Stimulated activated naive CD8-positive, alpha-beta T cell treated with anti-CD3 and anti-CD28 coated beads, Interleukin-15, amount 100 ng/mL, for 72 hours (primary cell): ENCODE measurements at regions not wholly inside any gene's neighbourhood (a gene's known extent, or its start where the extent isn't known, plus 50 kb on each side); places are given as distances from the start of the nearest gene placed in this dataset.
"Not testable (repeated sequence)": the region's sequence is repeated elsewhere in the genome, so short reads cannot be mapped to it uniquely, and the experiment has no call there.

Experiments used
- ATAC-seq: fragments of 150-1000 bp; cut with Tn5 transposase; 2 replicates; pipeline ENCODE4 v1.10.0; 2021; ENCODE audit warnings: mild to moderate bottlenecking, moderate library complexity
- DNase-seq, 2 donors: peaks; one replicate each; pipeline ENCODE4 v3.0.0; 2021 to 2022
- H3K27ac Mint-ChIP-seq, 2 donors: one replicate each; pipeline ENCODE4 v1.8.0; 2022; ENCODE audit warnings: mild to moderate bottlenecking in 2 of 2, mixed read lengths in 2 of 2, moderate library complexity in 2 of 2
- H3K27me3 Mint-ChIP-seq: one replicate; pipeline ENCODE4 v1.8.0; 2022; ENCODE audit warnings: mixed read lengths
- H3K4me1 Mint-ChIP-seq: one replicate; pipeline ENCODE4 v1.8.0; 2022; ENCODE audit warnings: mild to moderate bottlenecking, mixed read lengths
- H3K4me3 Mint-ChIP-seq, 2 donors: one replicate each; pipeline ENCODE4 v1.8.0; 2022; ENCODE audit warnings: mild to moderate bottlenecking in 2 of 2, mixed read lengths in 2 of 2, moderate library complexity in 1 of 2
- H3K9me3 Mint-ChIP-seq, 2 donors: one replicate each; pipeline ENCODE4 v1.8.0; 2022; ENCODE audit warnings: mixed read lengths in 2 of 2

GRCh38 chr13:44826591-44827350, 162.5 kb downstream of the NUFIP1 start:
- peaks cover 9% of the 10 kb centered on the region for H3K27me3 Mint-ChIP-seq
- H3K4me1 Mint-ChIP-seq: no peaks in the 10 kb centered on the region
- H3K9me3 Mint-ChIP-seq: no peaks in the 10 kb centered on the region
- ATAC-seq (no peak), DNase-seq (no peak)
- H3K4me3 Mint-ChIP-seq: no peak overlapping the region
- H3K27ac Mint-ChIP-seq: no peak overlapping the region

GRCh38 chr13:44825953-44826352, 163.3 kb downstream of the NUFIP1 start:
- Mint-ChIP-seq H3K27ac (no peak overlapping the region), H3K4me1 (no peaks in the 10 kb centered on the region), H3K4me3 (no peak overlapping the region), H3K9me3 (no peaks in the 10 kb centered on the region), H3K27me3 (peaks cover 9% of the 10 kb centered on the region)
- no peak for ATAC-seq
- no peak for DNase-seq

- not testable (repeated sequence) for DNase-seq, H3K9me3 Mint-ChIP-seq, H3K4me3 Mint-ChIP-seq, H3K27ac Mint-ChIP-seq, H3K27me3 Mint-ChIP-seq, ATAC-seq
- H3K4me1 Mint-ChIP-seq: peaks cover 12% of the 10 kb centered on the region
These were observed 165.7 kb downstream of the NUFIP1 start for GRCh38 chr13:44823555-44823954.

GRCh38 chr13:44822291-44822690, 167.0 kb downstream of the NUFIP1 start:
- ATAC-seq (no peak), DNase-seq (no peak)
- Mint-ChIP-seq H3K27ac (no peak overlapping the region), H3K9me3 (no peaks in the 10 kb centered on the region), H3K4me1 (peaks cover 15% of the 10 kb centered on the region), H3K4me3 (no peak overlapping the region), H3K27me3 (peaks cover 18% of the 10 kb centered on the region)

DNA sequence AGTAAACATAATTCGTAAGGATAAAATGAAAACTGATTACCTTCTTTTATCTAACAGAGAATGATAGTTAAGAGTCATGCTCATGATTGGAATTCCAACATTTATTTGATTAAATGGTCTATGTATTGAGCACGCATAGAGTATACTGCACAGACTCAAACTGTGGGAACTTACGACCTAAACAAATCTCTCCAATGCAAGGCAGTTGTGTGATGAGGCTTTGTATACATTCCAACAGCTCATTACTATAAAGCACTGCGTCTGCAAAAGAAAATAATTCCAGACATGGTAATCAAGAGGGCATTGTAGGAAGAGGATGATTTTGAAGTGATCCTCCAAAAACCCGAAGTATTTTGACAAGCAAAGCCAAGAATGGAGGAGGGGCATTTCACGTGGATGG, 169.5 kb downstream of the NUFIP1 start:
- H3K27ac Mint-ChIP-seq: no peak overlapping the region
- H3K9me3 Mint-ChIP-seq: no peaks in the 10 kb centered on the region
- DNase-seq (no peak), ATAC-seq (no peak)
- H3K27me3 Mint-ChIP-seq: peaks cover 20% of the 10 kb centered on the region
- H3K4me1 Mint-ChIP-seq: peaks cover 27% of the 10 kb centered on the region
- no peak overlapping the region for H3K4me3 Mint-ChIP-seq

- ATAC-seq: peak; percentile 95
- H3K27ac Mint-ChIP-seq: no peak overlapping the region
- DNase-seq: peak; percentile 5 to 29
- no peak overlapping the region for H3K4me3 Mint-ChIP-seq
- H3K9me3 Mint-ChIP-seq: no peaks in the 10 kb centered on the region
- peaks cover 27% of the 10 kb centered on the region for H3K4me1 Mint-ChIP-seq
- H3K27me3 Mint-ChIP-seq: peaks cover 14% of the 10 kb centered on the region
These were observed 170.0 kb downstream of the NUFIP1 start for GRCh38 chr13:44819245-44819644.

DNA sequence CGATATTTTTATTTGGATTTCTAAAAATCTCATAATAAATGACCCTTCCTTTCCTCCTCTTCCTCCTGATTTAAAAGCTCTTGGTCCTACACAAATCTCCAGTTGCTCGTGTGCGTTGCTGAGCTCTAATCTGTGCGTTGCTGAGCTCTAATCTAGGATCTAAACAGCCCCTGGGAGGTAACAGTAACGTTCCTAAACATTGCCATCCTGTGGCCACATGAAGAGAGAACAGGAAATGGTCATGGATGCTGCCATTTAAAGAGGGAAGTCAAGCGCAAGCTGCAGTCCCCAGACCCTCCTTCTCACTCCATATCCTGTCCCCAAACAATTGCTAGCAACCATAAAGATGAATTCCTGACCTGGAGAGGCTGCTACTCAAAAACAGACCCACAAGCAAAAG, 170.8 kb downstream of the NUFIP1 start:
- Mint-ChIP-seq H3K4me1 (peaks cover 27% of the 10 kb centered on the region), H3K9me3 (no peaks in the 10 kb centered on the region), H3K4me3 (no peak overlapping the region), H3K27ac (peak overlapping the region; percentile 28 to 36), H3K27me3 (peaks cover 19% of the 10 kb centered on the region)
- DNase-seq (no peak), ATAC-seq (no peak)

- Mint-ChIP-seq H3K4me3 (no peak overlapping the region), H3K27ac (peak overlapping the region in 1 of 2 donors; percentile 60), H3K27me3 (peaks cover 23% of the 10 kb centered on the region), H3K9me3 (no peaks in the 10 kb centered on the region), H3K4me1 (peaks cover 27% of the 10 kb centered on the region)
- ATAC-seq: no peak
- no peak for DNase-seq
These were observed 171.3 kb downstream of the NUFIP1 start for GRCh38 chr13:44818016-44818415.

GRCh38 chr13:44817131-44817671, 172.1 kb downstream of the NUFIP1 start:
- ATAC-seq: no peak
- peaks cover 31% of the 10 kb centered on the region for H3K27me3 Mint-ChIP-seq
- peaks cover 27% of the 10 kb centered on the region for H3K4me1 Mint-ChIP-seq
- DNase-seq: no peak
- H3K9me3 Mint-ChIP-seq: no peaks in the 10 kb centered on the region
- no peak overlapping the region for H3K4me3 Mint-ChIP-seq
- H3K27ac Mint-ChIP-seq: no peak overlapping the region

- Mint-ChIP-seq H3K4me3 (no peak overlapping the region), H3K27me3 (peaks cover 36% of the 10 kb centered on the region), H3K9me3 (no peaks in the 10 kb centered on the region), H3K4me1 (peaks cover 27% of the 10 kb centered on the region), H3K27ac (no peak overlapping the region)
- ATAC-seq (no peak), DNase-seq (no peak)
These were observed 172.6 kb downstream of the NUFIP1 start for GRCh38 chr13:44816701-44817100.

DNA sequence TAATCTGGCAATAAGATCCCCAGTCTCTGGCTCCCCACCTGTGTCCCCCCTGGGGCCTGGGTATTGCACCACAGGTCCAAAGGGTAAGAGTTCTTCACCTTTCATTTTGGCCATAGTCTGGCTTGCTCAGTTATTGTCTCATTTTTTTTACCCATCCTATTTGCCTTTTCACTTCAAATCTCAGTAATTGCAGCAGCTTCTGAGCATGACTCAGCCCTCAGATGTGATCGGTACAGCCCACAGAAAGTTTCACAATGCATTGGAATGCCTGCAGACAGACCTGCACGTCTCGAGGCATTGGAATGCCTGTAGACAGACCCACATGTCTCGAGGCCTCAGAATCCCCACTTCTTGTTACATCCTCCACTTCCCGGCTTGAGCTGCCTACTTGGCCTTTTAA, 173.6 kb downstream of the NUFIP1 start:
- H3K27ac Mint-ChIP-seq: peak overlapping the region in 1 of 2 donors; percentile 15
- H3K9me3 Mint-ChIP-seq: no peaks in the 10 kb centered on the region
- H3K27me3 Mint-ChIP-seq: peaks cover 36% of the 10 kb centered on the region
- ATAC-seq (peak; percentile 71), DNase-seq (peak in 1 of 2 donors; percentile 31)
- H3K4me1 Mint-ChIP-seq: peaks cover 27% of the 10 kb centered on the region
- H3K4me3 Mint-ChIP-seq: no peak overlapping the region

GRCh38 chr13:44814836-44815235, 174.4 kb downstream of the NUFIP1 start:
- Mint-ChIP-seq H3K9me3 (no peaks in the 10 kb centered on the region), H3K4me3 (no peak overlapping the region), H3K27me3 (peaks cover 36% of the 10 kb centered on the region), H3K4me1 (peaks cover 27% of the 10 kb centered on the region), H3K27ac (no peak overlapping the region)
- ATAC-seq: no peak
- no peak for DNase-seq

DNA sequence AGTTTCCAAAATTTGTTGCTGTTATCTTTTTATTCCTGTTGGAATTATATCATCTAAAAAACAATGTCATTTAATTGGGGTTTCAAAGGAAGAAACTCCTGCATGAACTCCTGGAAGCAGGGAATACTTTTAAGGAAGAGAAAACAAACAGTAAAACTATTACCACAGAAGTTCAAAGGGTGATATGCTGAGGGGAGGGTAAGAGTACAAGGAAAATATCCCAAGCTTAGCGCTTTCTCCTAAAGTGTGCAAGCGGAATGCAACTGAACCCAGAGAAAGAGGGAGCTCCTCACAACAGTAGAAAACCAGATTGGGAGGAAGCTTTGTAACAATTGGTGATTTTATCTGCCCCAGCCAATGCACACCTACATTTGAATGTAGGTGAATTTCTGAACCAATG, 175.1 kb downstream of the NUFIP1 start:
- H3K27me3 Mint-ChIP-seq: peaks cover 36% of the 10 kb centered on the region
- H3K9me3 Mint-ChIP-seq: no peaks in the 10 kb centered on the region

DNA sequence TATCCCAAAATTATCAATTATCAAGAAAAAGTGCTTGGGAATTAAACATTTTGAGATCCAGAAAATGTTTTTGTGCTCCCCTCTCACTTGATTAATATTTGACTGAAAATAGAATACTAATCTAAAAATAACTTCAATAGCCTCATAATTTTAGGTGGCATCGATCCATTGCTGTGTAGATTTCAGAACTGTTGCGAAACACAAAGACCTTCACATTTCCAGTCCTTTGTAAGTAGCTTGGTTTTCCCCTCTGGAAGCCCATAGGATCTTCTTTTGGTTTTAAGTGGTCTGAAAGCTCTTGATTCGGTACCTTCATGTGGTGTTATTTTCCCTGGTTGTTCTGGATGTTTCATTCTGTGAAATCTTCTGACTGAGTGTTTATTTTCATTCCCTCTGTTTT, 176.5 kb downstream of the NUFIP1 start:
- ATAC-seq (no peak), DNase-seq (no peak)
- H3K27ac Mint-ChIP-seq: no peak overlapping the region
- no peaks in the 10 kb centered on the region for H3K9me3 Mint-ChIP-seq
- no peak overlapping the region for H3K4me3 Mint-ChIP-seq
- peaks cover 12% of the 10 kb centered on the region for H3K4me1 Mint-ChIP-seq
- peaks cover 32% of the 10 kb centered on the region for H3K27me3 Mint-ChIP-seq

More for the DNA sequence above, 175.1 kb downstream of the NUFIP1 start:
- ATAC-seq (no peak), DNase-seq (no peak)
- Mint-ChIP-seq H3K4me1 (peaks cover 21% of the 10 kb centered on the region), H3K4me3 (no peak overlapping the region), H3K27ac (no peak overlapping the region)

- H3K4me1 Mint-ChIP-seq: peaks cover 3% of the 10 kb centered on the region
- no peaks in the 10 kb centered on the region for H3K9me3 Mint-ChIP-seq
- H3K27me3 Mint-ChIP-seq: peaks cover 24% of the 10 kb centered on the region
- no peak for ATAC-seq
- H3K27ac Mint-ChIP-seq: no peak overlapping the region
- no peak for DNase-seq
- H3K4me3 Mint-ChIP-seq: no peak overlapping the region
These were observed 179.0 kb downstream of the NUFIP1 start for GRCh38 chr13:44810061-44810840.

- Mint-ChIP-seq H3K27ac (no peak overlapping the region), H3K4me3 (no peak overlapping the region)
- no peak for ATAC-seq
These were observed 180.1 kb downstream of the NUFIP1 start for GRCh38 chr13:44809190-44809589.

More at GRCh38 chr13:44809190-44809589, 180.1 kb downstream of the NUFIP1 start:
- H3K4me1 Mint-ChIP-seq: no peaks in the 10 kb centered on the region
- peaks cover 24% of the 10 kb centered on the region for H3K27me3 Mint-ChIP-seq
- DNase-seq: no peak
- H3K9me3 Mint-ChIP-seq: no peaks in the 10 kb centered on the region
